ENCODE measurements at regions not wholly inside any gene's neighbourhood (a gene's known extent, or its start where the extent isn't known, plus 50 kb on each side); places are given as distances from the start of the nearest gene placed in this dataset.
"Not testable (repeated sequence)": the region's sequence is repeated elsewhere in the genome, so short reads cannot be mapped to it uniquely, and the experiment has no call there.

DNA sequence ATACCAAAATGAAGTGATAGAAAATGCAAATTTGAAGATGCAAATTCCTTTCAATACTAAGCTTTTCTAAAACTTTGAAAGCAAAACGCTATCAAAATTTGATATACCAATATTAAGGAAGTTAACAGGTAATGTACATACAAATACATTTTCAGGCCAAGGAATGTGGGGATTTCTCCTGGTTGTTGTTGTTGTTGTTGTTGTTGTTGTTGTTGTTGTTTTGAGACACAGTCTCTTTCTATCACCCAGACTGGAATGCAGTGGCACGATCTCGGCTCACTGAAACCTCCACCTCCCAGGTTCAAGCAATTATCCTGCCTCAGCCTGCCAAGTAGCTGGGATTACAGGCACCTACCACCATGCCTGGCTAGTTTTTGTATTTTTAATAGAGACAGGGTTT is 224.7 kb upstream of the NEBL start:
- DNase-seq = not testable (repeated sequence)

DNA sequence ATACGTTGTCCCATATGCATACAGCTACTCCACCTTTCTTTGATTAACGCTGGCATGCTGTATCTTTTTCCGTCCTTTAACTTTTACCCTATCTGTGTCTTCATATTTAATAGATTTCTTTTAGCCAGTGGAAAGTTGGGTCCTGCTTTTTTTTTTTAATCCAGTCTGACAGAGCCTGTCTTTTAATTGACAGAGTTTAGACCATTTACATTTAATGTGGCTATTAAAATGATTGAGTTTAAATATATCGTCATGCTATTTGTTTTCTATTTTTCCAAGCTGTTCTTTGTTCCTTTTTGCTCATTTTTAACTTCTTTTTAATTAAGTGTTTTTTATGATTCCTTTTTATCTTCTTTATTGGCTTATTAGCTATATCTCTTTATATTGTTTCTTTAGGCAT is 217.6 kb upstream of the NEBL start:
- DNase-seq = no peak

DNA sequence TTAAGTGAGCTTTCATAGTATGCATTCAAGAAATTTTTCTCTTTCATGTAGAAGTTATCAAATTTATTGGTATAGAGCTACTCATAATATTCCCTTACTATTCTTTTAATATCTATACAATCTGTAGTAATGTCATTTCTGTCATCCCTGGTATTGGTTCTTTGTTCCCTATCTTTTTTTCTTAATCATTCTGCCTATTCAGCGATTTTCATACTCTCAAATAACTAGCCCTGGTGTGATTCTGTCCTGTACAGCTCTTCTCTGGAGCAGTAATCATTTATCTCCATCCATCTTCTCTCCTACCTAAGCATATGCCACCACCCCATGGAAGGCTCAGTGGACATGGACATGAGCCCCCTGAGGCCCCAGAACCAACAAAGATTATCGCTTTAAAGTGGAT is 213.2 kb upstream of the NEBL start:
- no peak for DNase-seq

- not testable (repeated sequence) for DNase-seq
Measured at GRCh38 chr10:21106931-21107330, 209.8 kb upstream of the NEBL start.

DNA sequence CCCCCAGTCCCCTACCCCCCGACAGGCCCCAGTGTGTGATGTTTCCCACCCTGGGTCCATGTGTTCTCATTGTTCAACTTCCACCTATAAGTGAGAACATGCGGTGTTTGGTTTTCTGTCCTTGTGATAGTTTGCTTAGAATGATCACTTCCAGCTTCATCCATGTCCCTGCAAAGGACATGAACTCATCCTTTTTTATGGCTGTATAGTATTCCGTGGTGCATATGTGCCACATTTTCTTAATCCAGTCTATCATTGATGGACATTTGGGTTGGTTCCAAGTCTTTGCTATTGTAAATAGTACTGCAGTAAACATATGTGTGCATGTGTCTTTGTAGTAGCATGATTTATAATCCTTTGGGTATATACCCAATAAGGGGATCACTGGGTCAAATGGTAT is 208.2 kb upstream of the NEBL start:
- DNase-seq = not testable (repeated sequence)

DNA sequence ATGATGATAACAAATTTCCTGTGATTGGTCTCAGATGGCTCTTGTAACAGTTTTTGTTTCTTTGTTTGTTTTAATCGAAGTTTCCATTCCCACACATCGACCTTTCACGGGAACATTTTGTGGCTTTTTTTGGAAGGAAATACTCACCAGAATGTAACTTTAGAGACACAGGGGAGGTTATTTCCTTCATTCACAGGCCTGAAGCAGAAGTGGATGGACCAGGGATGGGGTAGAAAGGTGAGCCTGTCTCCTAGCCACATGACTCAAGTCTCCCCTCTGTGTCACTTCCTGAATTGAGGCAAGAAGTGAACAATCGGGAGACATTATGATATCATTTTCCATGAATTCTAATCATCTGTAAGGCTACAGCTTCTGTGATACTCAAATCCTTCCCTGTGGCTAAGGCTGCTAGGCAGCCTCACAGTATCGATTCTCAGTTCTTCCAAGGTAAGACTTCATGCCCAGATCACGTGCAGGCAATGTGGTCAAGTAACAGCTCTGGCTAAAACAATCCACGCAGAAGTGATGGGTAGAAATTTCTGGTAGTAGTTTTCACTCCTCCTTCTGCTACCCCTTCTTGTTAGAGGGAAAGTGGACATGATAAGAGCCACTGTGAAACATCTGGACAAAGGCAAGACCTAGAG is 203.9 kb upstream of the NEBL start:
- no peak for DNase-seq

DNA sequence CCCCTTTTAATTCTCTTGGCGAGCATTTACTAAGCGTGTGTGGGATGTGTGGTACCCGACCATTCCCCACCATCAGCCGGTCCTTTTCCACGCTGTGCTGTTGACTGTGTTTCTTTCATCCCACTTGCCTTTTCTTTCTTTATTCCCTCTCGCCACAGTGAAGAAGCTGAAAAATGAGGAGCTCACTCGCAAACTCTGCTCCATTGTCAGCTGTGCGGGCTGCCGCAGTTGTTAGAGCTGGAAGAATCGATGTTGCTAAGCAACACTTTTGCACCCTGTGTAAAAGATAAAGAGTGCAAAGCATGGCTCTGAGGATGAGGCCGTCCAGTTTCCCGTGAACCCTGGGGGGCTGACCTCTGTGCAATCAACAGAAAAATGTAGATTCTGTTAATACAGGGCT is 203.1 kb upstream of the NEBL start:
- DNase-seq = no peak

- DNase-seq = no peak
Measured at GRCh38 chr10:21099291-21100062, 202.4 kb upstream of the NEBL start.

DNA sequence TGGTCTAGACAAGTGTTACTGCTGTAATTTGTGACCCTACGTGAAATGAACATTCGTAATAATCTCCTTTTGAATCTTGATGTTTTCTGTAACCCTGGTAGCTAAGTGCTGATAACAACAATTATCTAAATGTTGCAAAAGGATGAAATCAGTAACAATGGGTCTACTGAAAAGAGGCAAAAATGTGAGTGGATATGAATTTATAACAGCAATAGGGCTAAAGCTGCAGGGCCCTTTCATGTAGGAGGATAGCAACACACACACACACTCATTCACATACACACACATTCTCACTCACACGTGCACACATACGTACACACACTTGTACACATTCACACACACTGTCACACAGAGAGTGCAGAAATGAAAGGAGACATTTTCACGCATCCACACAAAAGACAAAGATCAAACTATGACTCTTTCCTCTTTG is 200.8 kb upstream of the NEBL start:
- DNase-seq = no peak

DNA sequence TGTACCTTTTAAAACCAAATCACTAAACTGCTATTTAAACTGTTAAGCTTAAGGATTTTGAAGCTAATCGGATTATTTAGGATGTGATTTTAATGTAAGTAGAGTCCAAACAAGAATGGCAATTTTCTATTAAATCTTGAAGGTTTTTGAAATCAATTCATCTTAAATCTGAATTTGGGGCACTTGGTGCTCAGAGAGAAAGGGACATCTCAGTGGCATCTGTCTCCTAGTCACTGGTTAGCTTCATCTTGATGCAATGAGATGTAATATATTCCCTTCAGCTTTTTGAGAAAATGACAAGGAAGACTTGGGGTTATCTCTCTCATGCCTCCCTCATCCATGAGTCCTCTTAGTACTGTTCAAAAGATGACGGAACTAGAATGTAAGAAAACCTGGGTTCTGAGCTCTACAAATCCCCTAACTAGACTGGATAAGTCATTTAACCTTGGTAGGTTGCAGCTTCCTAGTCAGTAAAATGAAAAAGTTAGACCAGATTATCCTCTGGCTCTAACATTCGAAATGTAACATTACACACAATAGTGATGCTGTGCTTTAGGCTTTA is 198.5 kb upstream of the NEBL start:
- DNase-seq = no peak

DNA sequence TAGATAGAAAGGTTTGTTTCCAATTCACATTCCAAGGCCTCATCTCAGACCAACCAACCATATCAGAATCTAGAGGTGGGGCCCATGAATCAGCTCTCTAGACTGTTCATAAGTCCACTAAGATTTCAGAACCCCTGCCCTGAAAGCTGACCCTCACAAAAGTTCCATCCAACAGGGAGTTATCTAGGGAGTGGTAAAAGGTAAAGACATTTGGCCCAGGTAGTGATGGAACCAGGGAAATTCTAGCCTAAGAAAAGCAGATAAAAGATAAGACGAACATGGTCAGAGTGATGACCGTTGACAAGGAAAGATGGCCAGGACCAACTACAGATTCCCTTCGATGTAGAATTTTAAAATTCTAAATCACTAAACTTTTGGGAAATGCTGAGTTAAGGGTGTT is 198.0 kb upstream of the NEBL start:
- DNase-seq = no peak

GRCh38 chr10:21092683-21093524 is 195.8 kb upstream of the NEBL start:
- no peak for DNase-seq

- no peak for DNase-seq
Measured at GRCh38 chr10:21090609-21091082, 193.5 kb upstream of the NEBL start.

GRCh38 chr10:21087476-21087875 is 190.4 kb upstream of the NEBL start:
- no peak for DNase-seq

DNA sequence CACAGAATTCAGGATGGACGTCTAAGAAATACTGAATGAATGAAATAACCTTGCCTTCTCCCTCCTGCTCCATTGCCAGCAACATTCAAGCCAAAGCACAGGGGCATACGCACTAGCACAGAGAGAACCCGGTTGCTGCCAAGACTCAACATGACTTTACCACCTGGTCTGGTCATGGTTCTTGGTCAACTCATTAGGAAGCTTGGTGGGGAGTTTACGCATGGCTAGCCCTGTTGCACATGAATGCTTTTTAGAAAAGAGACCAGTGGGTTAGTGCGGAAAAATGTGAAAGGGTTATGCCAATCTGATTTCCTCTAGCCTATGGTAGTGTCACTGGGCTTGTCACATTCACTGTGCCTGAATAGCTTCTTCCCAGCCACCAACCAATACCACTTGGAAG is 187.6 kb upstream of the NEBL start:
- DNase-seq = no peak

DNA sequence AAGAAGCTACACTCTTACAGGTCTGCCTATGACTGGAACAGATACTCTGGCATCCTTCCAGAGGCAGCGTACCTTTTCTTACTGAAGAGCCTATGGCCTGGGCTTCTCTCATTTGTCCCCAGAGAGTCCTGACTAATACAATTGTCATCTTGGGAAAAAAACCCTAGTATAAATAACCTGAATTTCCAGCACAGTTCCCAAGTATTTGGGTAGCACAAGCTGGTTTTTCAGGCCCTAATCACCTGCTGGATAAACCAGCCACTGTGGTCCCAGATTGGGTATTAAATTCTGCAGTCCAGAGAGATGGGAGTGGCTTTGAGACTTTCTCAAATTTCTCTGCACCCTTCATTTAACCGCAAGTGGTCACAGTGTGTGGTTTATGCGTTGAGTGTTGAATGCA is 186.8 kb upstream of the NEBL start:
- no peak for DNase-seq

- no peak for DNase-seq
Measured at GRCh38 chr10:21082206-21082605, 185.1 kb upstream of the NEBL start.

- no peak for DNase-seq
Measured at GRCh38 chr10:21080261-21080660, 183.2 kb upstream of the NEBL start.

- no peak for DNase-seq
Measured at GRCh38 chr10:21079330-21079658, 182.2 kb upstream of the NEBL start.

GRCh38 chr10:21078410-21079329 is 181.6 kb upstream of the NEBL start:
- no peak for DNase-seq

DNA sequence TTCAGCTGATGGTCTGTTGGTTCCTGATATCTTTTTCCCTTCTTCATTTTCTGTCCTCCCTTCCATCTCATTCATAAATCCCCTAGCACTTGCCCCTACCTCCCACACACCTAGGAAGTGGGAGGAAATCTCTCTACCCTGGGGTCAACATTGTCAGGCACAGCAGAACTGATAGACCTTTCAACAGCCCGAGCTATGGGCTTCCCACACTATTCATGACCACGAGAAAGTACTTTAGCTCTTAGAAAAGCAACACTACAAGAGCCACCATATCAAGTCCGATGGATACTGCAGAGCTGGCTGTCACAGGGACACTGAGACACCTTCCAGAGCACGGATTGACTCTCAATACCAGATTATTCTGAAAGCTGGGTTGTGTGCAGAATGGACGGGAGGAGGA is 180.6 kb upstream of the NEBL start:
- no peak for DNase-seq

DNA sequence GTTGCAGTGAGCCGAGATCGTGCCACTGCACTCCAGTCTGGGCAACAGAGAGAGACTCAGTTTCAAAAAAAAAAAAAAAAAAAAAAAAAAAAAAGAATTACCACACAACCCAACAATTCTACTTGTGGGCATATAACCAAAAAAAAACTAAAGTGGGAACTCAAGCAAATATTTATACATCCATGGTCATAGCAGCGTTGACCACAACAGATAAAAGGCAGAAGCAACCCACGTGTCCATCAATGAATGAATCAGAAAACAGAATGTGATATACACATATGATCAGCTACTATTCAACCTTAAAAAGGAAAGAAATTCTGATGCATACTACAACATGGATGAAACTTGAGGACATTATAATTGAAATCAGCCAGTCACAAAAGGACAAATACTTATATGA is 179.3 kb upstream of the NEBL start:
- DNase-seq = no peak
